PC-9 (cell line): ENCODE measurements at regions not wholly inside any gene's neighbourhood (a gene's known extent, or its start where the extent isn't known, plus 50 kb on each side); places are given as distances from the start of the nearest gene placed in this dataset.
A peak's percentile ranks its signal among the peaks of the same experiment; 100 is the strongest.

Source experiments
- BruUV-seq: library from RNA; stranded (reverse); fragments of 400-500 nt; replicated peaks from 2 replicates; lab custom pipeline; 2021; lab: Mats Ljungman, UMichigan
- CTCF ChIA-PET: fragments of 300-600 bp; sonication (Branson Sonifier 250); formaldehyde crosslinking; loops from one replicate; lab custom pipeline; 2022; ENCODE audit warnings: antibody characterized with exemption; lab: Charles Lee
- POLR2A ChIA-PET: fragments of 300-600 bp; sonication (Branson Sonifier 250); formaldehyde crosslinking; loops from one replicate; lab custom pipeline; 2022; ENCODE audit warnings: antibody characterized with exemption; ENCODE audit not compliant: unreplicated experiment; lab: Charles Lee
- DNase-seq, 2 experiments: peaks; one replicate each; pipeline versions ENCODE4 v3.0.0 to v3.0.0-alpha.2; 2015 to 2022; ENCODE audit warnings: mixed read lengths in 1 of 2
- H2AFZ ChIP-seq: fragments of 200-600 bp; sonication (generic); 2 replicates; pipeline ENCODE4 v1.8.1; 2017; ENCODE audit warnings: antibody characterized with exemption
- H3F3A ChIP-seq: fragments of 200-600 bp; sonication (generic); 2 replicates; pipeline ENCODE4 v1.8.1; 2017; ENCODE audit warnings: antibody characterized with exemption, mild to moderate bottlenecking, low read depth; ENCODE audit not compliant: insufficient read depth
- H3K27ac ChIP-seq: fragments of 200-600 bp; sonication (generic); 2 replicates; pipeline ENCODE4 v1.6.1; 2016; ENCODE audit warnings: mixed run types
- H3K27me3 ChIP-seq: fragments of 200-600 bp; sonication (generic); 2 replicates; pipeline ENCODE4 v1.6.1; 2016; ENCODE audit warnings: low read depth, mixed run types; ENCODE audit not compliant: insufficient read depth
- H3K36me3 ChIP-seq: fragments of 200-600 bp; sonication (generic); 2 replicates; pipeline ENCODE4 v1.6.1; 2016; ENCODE audit warnings: low read depth, mixed run types
- H3K4me1 ChIP-seq: fragments of 200-600 bp; sonication (generic); replicated peaks from 2 replicates; pipeline ENCODE4 v1.6.1; 2016; ENCODE audit warnings: mixed run types; ENCODE audit not compliant: insufficient read depth
- H3K4me2 ChIP-seq: fragments of 200-600 bp; sonication (generic); 2 replicates; pipeline ENCODE4 v1.6.1; 2017; ENCODE audit warnings: mixed run types
- H3K4me3 ChIP-seq: fragments of 200-600 bp; sonication (generic); 2 replicates; pipeline ENCODE4 v1.6.1; 2016; ENCODE audit warnings: mixed run types
- H3K79me2 ChIP-seq: fragments of 200-600 bp; sonication (generic); 2 replicates; pipeline ENCODE4 v1.6.1; 2017; ENCODE audit warnings: low read depth, mixed run types
- H3K9me2 ChIP-seq: fragments of 200-600 bp; sonication (generic); 2 replicates; pipeline ENCODE4 v1.8.1; 2017; ENCODE audit warnings: mild to moderate bottlenecking; ENCODE audit not compliant: insufficient read depth
- H3K9me3 ChIP-seq: fragments of 200-600 bp; sonication (generic); 2 replicates; pipeline ENCODE4 v1.8.1; 2016; ENCODE audit warnings: low read depth; ENCODE audit not compliant: insufficient read depth
- H4K20me1 ChIP-seq: fragments of 200-600 bp; sonication (generic); 2 replicates; pipeline ENCODE4 v1.8.1; 2017; ENCODE audit not compliant: insufficient read depth
- CTCF ChIP-seq: fragments of 200-600 bp; sonication (generic); conservative IDR thresholded peaks from 2 replicates; pipeline ENCODE4 v1.6.1; 2017; ENCODE audit warnings: mixed run types, antibody characterized with exemption, mild to moderate bottlenecking, moderate library complexity
- EZH2 ChIP-seq: fragments of 200-600 bp; sonication (generic); IDR thresholded peaks from 2 replicates; pipeline ENCODE4 v1.8.0; 2017; ENCODE audit warnings: antibody characterized with exemption, low read depth
- intact Hi-C: fragments of 100-400 bp; cut with micrococcal nuclease; formaldehyde crosslinking; loops from one replicate; pipeline ENCODE4 v1.10.0; 2022; ENCODE audit not compliant: unreplicated experiment

- ChIA-PET CTCF (no interaction called here), POLR2A (no interaction called here)
- Histone ChIP-seq H3K9me2 (no peaks in the 10 kb centered on the region), H4K20me1 (no peaks in the 10 kb centered on the region), H3K4me3 (no peak overlapping the region), H3K9me3 (no peaks in the 10 kb centered on the region), H3K4me2 (no peak overlapping the region), H3K27me3 (peaks cover 5% of the 10 kb centered on the region; the same call in 1 of the 2 replicates), H3K4me1 (no peaks in the 10 kb centered on the region), H2AFZ (no peak overlapping the region), H3K79me2 (no peaks in the 10 kb centered on the region), H3K27ac (no peak overlapping the region), H3K36me3 (no peaks in the 10 kb centered on the region), H3F3A (no peaks in the 10 kb centered on the region)
- intact Hi-C loops, result no loop called here
- BruUV-seq, result no TSS peak
- TF ChIP-seq CTCF (no peak), EZH2 (no peak)
- DNase-seq, result peak in 1 of 2 experiments; percentile 36
Observed at GRCh38 chr10:1978584-1978983, 241.3 kb upstream of the ADARB2 start.

- H3K4me3 ChIP-seq, result no peak overlapping the region
- no TSS peak for BruUV-seq
- H4K20me1 ChIP-seq, result no peaks in the 10 kb centered on the region
- no peak overlapping the region for H2AFZ ChIP-seq
- H3K27me3 ChIP-seq, result peaks cover 5% of the 10 kb centered on the region; the same call in 1 of the 2 replicates
- ChIA-PET POLR2A (no interaction called here), CTCF (no interaction called here)
- H3K79me2 ChIP-seq, result no peaks in the 10 kb centered on the region
- intact Hi-C loops, result no loop called here
- no peak overlapping the region for H3K4me2 ChIP-seq
- H3K9me3 ChIP-seq, result no peaks in the 10 kb centered on the region
- no peak overlapping the region for H3K27ac ChIP-seq
- no peaks in the 10 kb centered on the region for H3K4me1 ChIP-seq
- no peaks in the 10 kb centered on the region for H3F3A ChIP-seq
- DNase-seq, result no peak
- no peaks in the 10 kb centered on the region for H3K9me2 ChIP-seq
- no peaks in the 10 kb centered on the region for H3K36me3 ChIP-seq
- no peak for TF ChIP-seq CTCF
- TF ChIP-seq EZH2, result no peak
Observed at GRCh38 chr10:1977461-1977860, 240.1 kb upstream of the ADARB2 start.

GRCh38 chr10:1972406-1972805 is 235.1 kb upstream of the ADARB2 start:
- H3K27ac ChIP-seq, result no peak overlapping the region
- no peaks in the 10 kb centered on the region for H3K9me3 ChIP-seq
- H3K36me3 ChIP-seq, result no peaks in the 10 kb centered on the region
- H2AFZ ChIP-seq, result no peak overlapping the region
- no peak for DNase-seq
- no peaks in the 10 kb centered on the region for H4K20me1 ChIP-seq
- H3K79me2 ChIP-seq, result no peaks in the 10 kb centered on the region
- H3F3A ChIP-seq, result no peaks in the 10 kb centered on the region
- POLR2A ChIA-PET, result no interaction called here
- no peak overlapping the region for H3K4me2 ChIP-seq
- peaks cover 29% of the 10 kb centered on the region for H3K27me3 ChIP-seq
- CTCF ChIA-PET, result no interaction called here
- TF ChIP-seq CTCF (no peak), EZH2 (no peak)
- H3K9me2 ChIP-seq, result no peaks in the 10 kb centered on the region
- no peaks in the 10 kb centered on the region for H3K4me1 ChIP-seq
- intact Hi-C loops, result no loop called here
- BruUV-seq, result no TSS peak
- no peak overlapping the region for H3K4me3 ChIP-seq
